ENCODE measurements at regions not wholly inside any gene's neighbourhood (a gene's known extent, or its start where the extent isn't known, plus 50 kb on each side); places are given as distances from the start of the nearest gene placed in this dataset.

GRCh38 chrY:7936831-7937230 is 1025.3 kb upstream of the AMELY start:
- TF ChIP-seq CTCF (IDR thresholded peaks at IDR 0.05): no peak
- no peak for TF ChIP-seq POLR2A (IDR thresholded peaks at IDR 0.05)
